NK-92 treated with Interleukin-12 subunit alpha and Interleukin-12 subunit beta, amount 100 ng/mL, for 24 hours (cell line): ENCODE measurements at regions not wholly inside any gene's neighbourhood (a gene's known extent, or its start where the extent isn't known, plus 50 kb on each side); places are given as distances from the start of the nearest gene placed in this dataset.
"Not testable (repeated sequence)": the region's sequence is repeated elsewhere in the genome, so short reads cannot be mapped to it uniquely, and the experiment has no call there.

Experiments used
- DNase-seq: peaks from one replicate; lab custom pipeline; 2025; lab: John Stamatoyannopoulos, UW

DNA sequence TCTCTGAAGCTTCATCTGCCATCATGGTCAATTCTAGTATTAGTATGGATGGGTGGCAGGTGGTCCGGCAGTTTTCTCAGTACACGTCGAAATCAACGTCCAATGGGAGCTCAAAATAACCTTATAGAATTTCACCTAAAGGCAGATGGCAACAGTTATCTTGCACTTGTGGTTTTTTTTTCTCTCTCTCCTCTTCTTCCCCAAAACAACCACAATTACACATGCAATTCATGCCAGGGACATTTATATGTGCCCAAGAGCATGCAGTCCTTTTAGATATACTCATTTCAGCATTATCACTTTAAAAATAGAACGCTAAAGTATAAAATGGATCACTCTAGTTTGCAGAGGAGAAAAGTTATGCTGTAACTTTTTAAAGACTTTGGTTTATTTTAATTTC is 1428.9 kb upstream of the WWC1 start:
- no peak for DNase-seq

DNA sequence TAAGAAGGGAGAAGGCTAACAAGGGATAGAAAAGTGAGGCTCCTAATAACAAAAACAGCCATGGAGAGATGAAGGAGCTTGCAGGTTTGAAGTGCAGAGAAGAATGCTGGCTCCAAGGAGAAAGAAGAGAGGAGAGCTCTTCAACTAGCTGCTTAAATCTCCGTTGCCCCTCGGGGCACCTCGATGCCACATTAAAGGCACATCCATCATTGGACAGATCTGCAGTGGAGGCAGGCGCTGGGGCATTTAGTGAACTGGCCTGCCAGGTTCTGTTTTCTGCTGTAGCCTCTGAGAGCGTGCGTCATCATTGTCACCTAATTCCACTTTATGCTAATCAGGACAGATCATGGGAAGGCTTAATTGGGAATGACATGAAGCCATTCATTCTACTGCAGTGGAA is 1426.2 kb upstream of the WWC1 start:
- no peak for DNase-seq

DNA sequence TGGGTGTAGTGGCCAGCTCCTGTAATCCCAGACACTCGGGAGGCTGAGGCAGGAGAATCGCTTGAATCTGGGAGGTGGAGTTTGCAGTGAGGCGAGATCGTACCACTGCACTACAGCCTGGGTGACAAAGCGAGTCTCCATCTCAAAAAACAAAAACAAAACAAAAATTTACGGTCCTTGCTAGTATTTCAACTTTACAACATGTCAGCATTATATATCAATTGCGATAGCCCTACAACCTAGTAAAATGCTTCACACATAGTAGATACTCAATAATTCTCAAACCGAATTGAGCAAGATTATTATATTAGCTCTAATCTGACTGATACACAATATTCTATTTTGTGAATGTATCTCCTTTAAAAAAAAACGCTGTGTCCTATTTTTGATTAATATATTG is 1411.0 kb upstream of the WWC1 start:
- no peak for DNase-seq

DNA sequence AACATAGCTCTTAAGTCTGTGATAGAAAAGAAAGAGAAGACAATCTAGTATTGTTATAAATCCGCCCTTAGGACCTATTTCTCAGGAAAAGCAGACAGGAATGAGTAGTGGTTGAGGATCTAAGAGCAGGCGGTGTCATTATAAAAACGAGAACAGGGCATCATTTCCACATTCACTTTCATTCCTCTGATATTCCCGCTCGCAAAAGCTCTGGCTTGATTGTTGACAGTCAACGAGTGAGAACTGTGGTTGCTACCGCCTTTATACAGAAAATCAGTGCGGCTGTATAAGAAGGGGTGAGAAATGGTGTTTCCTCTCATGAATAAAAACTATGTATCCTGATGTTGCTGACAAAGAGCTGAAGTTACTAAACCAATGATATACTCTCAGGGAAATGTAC is 1409.6 kb upstream of the WWC1 start:
- DNase-seq = no peak

DNA sequence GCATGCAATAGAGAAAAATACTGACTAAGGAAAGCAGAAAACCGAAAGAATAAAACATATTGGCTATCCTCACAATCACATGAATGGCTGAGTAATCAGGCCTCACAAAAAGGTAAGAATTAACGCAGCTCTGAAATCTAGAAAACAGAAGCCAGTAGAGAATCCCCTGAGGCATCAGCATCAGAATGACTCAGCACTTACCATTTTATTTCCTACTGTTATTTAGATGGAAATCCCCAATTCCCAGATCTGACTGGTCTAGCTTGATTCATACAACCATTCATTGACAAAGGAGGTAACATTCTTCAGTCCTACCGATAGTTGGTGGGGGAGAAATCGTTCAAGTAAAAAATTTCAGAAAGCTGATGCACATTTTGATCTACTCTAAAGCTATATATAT is 1408.4 kb upstream of the WWC1 start:
- no peak for DNase-seq

DNA sequence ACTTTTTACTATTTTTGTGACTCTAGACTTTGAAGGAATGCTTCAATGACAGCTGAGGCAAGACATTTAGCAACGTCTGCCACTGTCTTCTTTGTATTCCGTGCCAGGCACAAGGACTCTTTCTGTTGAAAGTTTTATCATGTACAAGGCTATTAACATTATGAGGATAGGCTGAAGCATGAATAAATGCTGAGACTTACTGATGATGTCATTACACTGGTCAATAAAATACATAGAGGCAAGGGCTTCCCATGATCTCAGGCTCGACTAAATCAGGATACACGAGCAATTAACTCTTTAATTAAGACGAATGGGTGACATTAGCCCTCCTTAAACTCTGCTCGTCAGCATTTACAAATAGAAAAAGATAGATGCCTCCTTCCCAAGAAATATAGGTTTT is 1393.3 kb upstream of the WWC1 start:
- no peak for DNase-seq

DNA sequence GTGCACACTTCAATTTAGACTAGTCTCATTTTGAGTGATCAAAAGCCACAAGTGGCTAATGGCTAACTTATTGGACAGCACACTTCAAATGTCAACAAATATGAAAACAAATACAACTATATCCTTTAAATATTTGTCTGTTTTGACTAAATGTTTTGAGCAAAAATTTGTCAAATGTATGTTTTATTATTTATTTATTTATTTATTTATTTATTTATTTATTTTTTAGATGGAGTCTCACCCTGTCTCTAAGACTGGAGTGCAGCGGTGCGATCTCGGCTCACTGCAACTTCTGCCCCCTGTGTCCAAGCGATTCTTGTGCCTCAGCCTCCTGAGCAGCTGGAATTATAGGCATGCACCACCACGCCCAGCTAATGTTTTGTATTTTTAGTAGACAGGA is 1392.1 kb upstream of the WWC1 start:
- no peak for DNase-seq

DNA sequence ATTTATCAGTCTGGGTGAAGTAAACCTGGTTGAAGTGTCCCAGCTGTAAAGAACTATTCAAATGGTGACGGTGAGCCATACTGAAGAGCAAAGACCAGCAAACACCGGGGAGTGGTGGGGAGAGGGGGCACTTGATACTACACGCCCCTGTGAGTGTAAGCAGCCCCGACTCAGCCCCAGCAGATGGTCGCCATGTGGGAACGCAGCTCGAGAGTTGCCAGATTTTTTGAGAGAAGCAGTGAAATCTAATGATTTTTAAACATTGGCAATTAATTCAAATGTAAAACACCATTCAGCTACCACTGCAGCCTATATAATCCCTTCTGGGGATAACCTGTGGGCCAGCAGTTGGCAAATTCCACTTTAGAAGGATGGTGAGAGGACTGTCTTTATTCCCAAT is 1386.9 kb upstream of the WWC1 start:
- no peak for DNase-seq

DNA sequence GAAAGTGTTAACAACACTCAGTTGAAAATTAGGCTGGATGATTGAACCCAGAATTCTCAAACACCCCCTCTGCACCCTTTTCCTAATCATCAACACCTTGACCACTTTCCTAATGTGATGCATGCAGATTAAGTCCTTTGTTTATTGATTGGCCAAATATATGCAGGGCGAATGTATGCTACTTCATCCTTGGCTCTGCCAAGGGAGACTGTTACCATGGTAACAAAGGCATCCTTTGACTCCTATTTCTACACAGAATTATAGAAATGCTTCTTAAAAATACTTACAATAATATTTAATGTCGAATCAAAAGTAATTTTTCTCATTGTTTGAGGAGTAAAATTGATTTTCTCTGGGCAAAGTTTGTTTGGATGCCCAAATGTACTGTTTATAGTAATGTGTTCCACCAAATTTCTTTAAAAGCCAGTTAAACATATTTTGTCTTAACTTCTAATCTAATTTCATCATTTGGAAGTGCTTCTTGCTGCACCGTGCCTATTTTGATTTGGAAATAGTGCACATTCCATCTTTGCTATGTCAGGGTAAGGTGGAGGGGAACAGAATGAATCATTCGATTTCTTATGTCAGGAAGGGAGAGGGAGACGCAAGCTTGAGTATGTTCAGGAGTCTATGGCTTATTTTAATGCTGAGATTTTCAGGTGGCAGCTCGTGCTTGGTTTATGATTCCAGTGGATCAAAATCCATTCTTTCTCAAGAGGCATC is 1384.3 kb upstream of the WWC1 start:
- no peak for DNase-seq

DNA sequence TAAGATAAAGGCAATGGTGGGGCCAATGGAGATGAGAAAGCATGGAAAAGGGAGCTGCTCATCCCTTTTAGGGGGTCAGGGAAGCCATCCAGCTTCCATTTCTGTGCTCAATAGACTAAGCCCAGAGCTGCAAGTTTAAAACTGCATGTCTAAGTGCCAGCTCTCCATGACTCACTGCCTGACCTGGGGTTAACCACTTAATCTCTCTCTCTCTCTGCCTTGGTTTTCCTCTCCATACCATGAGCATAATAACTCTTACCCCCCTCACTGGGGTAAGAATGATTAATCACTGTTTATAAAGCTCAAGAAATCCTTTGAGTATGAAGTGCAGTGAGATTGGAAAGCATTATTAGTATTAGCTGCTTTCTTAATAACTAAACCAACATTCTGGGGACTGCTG is 1382.4 kb upstream of the WWC1 start:
- no peak for DNase-seq

DNA sequence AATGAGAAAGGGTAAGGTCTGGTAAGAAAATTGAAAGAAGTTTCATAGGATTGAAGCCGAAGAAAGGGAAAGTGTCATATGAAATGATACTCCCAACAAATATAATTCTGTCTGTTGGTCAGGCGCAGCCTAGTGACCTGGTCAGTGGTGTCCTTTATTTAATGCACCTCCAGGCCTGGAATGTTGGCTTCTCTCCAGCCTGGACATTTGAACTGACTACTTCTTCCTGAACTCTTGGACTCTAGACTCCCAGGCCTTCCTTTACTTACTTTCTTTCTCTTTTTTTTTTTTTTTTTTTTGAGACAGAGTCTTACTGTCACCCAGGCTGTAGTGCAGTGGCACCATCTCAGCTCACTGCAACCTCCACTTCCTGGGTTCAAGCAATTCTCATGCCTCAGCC is 1381.5 kb upstream of the WWC1 start:
- DNase-seq = no peak

DNA sequence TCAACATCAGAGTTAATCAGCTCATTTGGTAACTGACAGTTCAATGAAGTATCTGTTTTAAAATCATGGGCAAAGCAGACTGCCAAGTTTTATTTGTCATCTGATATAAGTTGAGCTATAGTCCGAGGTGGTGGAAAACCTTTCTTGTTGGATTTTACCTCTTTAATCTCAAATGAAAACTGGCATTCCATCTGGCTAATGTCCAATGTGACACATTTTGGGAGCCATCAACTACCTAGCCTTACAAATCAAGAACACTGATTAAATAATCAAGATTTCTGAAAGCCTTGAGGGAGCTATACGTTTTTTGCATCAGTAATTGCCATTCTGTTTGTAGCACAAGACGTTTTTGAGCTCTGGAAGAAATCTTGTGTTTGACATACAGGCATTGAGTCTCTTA is 1380.5 kb upstream of the WWC1 start:
- DNase-seq = no peak

DNA sequence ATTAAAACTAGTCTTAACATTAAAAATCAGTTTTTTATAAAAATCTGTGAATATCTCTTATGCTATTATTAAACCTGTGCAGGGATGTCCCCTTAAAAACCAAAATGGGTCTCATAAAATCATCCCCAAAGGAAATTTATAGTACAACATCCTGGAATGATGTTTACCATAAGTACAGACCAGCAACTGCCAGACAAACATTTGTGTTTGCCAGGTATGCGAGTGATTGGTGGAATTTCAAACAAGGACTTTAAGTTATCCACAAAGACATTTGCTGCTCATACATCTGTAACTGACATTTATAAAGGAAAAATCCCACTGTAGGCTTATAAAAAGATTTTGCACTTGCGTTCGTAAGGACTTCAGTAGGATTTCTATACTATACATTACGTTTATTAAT is 1375.4 kb upstream of the WWC1 start:
- no peak for DNase-seq

DNA sequence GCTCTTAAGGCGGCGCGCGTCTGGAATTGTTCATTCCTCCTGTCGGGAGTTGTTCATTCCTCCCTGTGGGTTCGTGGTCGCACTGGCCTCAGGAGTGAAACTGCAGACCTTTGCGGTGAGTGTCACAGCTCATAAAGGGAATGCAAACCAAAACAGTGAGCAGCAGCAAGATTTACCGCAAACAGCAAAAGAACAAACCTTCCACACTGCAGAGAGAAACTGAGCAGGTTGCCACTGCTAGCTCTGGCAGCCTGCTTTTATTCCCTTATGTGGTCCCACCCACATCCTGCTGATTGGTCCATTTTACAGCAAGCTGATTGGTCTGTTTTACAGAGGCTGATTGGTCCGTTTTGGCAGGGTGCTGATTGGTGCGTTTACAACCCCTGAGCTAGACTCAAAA is 1365.3 kb upstream of the WWC1 start:
- no peak for DNase-seq

DNA sequence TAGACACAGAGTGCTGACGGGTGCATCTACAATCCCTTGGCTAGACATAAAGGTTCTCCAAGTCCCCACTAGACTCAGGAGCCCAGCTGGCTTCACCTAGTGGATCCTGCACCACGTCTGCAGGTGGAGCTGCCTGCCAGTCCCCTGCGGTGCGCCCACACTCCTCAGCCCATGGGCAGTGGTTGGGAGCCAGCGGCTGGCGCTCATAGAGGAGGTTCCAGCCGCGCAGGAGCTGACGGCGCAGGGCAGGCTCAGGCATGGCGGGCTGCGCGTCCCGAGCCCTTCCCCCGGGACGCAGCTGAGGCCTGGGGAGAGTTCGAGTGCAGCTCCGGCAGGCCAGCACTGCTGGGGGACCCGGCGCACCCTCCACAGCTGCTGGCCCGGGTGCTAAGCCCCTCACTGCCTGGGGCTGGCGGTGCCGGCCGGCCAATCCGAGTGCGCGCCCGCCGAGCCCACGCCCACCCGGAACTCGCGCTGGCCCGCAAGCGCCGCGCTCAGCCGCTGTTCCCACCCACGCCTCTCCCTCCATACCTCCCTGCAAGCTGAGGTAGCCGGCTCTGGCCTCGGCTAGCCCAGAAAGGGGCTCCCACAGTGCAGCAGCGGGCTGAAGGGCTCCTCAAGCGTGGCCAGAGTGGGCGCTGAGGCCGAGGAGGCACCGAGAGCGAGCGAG is 1364.5 kb upstream of the WWC1 start:
- not testable (repeated sequence) for DNase-seq

DNA sequence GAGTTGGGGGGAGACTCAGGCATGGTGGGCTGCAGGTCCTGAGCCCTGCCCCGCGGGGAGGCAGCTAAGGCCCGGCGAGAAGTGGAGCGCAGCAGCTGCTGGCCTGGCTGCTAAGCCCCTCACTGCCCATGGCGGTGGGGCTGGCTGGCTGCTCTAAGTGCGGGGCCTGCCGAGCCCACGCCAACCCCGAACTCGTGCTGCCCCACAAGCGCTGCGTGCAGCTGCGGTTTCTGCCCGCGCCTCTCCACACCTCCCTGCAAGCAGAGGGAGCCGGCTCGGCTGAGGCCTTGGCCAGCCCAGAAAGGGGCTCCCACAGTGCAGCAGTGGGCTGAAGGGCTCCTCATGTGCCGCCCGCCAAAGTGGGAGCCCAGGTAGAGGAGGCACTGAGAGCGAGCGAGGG is 1355.1 kb upstream of the WWC1 start:
- no peak for DNase-seq

DNA sequence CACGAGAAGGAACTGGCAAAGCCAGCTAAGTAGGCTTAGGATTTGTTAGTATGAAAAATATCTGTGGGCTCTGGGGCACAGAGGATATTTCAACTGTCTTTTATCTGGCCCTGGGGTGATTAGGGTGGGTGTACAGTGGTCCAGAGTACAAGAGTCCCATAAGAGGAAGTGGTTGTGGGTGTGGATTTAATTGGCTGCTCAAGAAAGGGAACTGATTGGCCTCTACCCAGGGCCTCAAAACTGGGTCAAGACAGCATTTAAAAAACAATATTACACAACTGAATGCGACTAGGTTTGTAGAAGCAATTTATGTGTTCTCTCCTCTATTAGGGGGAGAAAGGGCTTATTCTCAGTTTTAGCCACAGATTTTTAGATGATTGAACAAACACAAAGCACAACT is 1353.4 kb upstream of the WWC1 start:
- DNase-seq = no peak

DNA sequence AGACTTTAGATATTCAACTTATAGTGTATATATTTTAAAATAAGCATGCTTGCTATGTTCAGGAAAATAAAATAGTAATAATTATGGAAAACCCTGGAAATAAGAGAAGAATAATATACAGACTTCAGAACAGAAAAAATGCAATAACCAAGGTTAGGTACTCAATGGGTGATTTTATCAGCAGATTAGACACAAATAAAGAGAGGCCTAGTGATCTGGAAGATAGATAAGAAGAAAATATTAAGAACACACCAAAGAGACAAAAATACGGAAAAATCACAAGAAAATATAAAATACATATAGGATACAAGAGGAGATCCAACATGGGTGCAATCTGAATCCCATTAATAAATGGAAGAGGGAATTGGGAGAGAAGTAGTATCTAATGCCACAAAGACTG is 1348.5 kb upstream of the WWC1 start:
- DNase-seq = no peak

DNA sequence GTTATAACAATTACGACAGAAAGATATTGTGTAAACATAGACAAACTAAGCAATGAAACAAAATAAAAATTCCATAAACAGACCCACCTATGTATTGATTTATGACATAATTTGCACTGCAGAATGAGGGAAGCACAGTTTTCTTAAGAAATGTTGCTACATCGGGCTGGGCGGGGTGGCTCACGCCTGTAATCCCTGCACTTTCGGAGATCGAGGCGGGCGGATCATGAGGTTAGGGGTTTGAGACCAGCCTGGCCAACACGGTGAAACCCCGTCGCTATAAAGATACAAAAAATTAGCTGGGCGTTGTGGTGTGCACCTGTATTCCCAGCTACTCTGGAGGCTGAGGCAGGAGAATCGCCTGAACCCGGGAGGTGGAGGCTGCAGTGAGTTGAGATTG is 1344.4 kb upstream of the WWC1 start:
- no peak for DNase-seq

DNA sequence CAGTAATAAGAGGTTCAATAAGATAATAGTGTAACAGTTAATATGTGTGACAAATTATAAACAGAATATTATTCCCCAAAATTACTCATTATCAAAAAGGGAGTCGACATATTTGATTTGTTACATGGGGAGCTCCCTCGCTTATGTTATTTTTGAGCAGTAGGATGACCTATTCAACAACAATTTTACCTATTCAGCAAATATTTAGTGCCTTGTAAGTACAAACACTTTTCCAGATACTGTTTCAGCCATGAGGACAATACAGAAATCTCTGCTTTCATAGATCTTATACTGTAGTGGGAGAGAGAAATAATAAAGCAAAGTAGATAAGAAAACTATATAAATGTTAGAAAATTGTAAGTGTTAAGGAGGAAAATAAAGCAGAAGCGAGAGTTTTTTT is 1342.8 kb upstream of the WWC1 start:
- no peak for DNase-seq

DNA sequence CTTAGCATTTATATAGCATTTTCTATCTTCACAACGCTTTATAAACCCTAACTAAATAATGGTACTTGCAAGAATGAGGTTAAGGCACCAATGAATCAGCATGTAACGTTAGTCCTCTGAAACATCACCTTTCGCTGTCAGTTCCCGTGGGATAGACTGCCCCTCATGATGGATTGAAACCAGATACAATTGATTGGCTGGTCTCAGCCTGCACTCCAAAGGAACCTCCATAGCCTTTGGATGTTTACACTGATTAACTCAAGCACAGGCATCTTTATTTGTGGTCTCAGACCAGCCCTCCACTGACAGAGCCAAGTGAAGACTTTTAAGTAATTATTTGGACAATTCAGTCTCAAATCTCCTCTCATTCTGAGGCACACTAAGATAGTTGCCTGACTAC is 1339.4 kb upstream of the WWC1 start:
- DNase-seq = no peak

DNA sequence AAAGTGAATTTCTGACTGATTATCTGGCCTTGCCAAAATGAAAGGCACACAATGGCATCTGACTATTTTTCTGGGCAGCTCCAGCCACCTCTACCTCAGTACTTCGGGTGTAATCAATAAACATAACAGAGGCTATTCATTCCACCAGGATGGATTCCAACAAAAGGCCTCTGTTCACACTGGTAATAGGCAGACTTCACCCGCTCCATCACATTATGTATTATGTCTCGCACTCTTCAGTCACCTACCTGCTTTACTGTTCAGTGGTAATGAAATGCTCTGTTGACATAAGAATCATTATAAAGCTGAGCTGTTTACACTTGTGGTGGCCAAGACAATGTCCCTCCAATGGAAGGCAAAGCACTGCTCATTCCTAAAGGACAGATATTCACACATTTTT is 1333.7 kb upstream of the WWC1 start:
- DNase-seq = no peak

DNA sequence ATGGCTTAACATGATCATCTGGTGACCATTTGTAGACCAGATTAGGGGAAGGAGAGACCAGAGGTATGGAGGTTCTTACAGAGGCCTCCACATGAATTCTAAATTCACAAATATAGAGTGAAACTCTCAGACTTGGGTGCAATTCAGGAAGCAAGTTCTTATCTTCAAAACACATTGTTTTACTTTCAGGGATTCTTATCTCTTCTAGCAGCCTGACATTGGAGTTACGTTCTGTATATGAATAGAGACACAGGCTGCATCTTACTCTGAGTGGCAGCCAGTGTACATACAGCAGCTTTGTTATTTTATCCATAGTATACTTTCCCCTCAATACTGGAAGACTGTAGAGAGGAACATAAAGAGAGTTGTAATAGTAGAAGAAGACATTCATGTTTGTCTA is 1331.7 kb upstream of the WWC1 start:
- no peak for DNase-seq

DNA sequence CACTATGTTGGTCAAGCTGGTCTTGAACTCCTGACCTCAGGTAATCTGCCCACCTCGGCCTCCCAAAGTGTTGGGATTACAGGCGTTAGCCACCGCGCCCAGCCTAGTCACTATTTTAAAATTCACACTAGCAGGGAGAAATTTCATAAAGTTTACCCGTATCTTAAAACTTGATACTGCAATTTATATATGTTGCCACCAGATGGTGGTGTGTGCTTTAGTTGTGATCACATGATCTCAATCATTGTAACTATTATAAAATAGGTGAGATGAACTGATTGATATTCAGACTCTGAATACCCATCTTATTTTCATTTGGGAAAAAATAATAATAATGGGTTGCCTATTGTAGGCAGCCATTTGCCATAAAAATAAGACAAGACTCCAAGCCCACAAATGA is 1330.4 kb upstream of the WWC1 start:
- no peak for DNase-seq
